Stimulated activated CD8-positive, alpha-beta memory T cell treated with anti-CD3 and anti-CD28 coated beads, Interleukin-2, amount 100 ng/mL, for 48 hours (primary cell): ENCODE measurements at regions not wholly inside any gene's neighbourhood (a gene's known extent, or its start where the extent isn't known, plus 50 kb on each side); places are given as distances from the start of the nearest gene placed in this dataset.

Source experiments
- DNase-seq, 2 donors: peaks; one replicate each; pipeline ENCODE4 v3.0.0-alpha.2; 2020; ENCODE audit warnings: low read depth in 2 of 2

DNA sequence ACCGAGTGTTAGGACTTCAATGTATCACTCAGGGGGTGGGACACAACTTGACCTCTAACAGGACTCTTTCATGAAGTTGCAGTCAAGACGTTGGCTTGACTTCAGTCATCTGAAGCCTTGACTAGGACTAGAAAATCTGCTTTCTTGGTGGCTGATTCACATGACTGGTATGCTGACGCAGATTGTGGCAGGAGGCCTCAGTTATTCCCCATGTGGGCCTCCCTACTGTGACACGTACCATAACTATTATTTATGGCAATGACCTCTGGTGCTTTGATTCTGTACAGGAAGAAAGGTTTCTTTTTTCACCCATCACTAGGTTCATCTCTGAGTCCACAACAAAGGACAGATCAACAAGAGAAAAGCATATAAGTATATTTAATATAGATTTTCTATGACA is 270.4 kb downstream of the NEDD1 start:
- no peak for DNase-seq

DNA sequence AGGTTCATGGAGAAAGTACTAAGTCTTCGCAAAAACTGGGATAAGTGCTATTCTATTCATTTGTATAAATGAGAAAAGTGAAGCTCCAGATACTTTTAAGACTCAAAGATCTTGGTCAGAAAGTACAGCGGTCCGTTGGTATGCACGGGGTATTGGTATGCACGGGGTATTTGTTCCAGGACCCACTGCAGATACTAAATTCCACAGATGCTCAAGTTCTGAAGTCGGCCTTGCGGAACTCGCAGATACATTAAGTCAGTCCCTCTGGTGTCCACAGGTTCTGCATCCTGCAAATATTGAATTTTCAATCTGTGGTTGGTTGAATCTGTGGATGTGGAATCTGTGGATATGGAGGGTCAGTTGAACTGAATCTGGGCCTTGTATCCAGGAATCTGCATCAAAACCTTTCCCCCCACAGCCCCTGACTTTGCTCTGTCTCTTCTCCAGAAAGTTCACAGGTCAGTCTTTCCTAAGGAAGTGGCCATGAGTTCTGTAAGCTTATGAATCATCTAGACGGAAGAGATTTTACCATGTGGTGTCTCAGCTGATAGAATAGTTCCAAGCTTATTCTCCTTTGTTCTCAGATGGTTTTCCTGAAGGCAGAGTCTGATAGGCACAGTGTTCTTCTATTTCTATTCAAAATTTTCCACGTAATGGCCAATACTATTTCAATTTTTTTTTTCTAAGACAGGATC is 274.7 kb downstream of the NEDD1 start:
- DNase-seq, result no peak

GRCh38 chr12:97182769-97183168 is 275.7 kb downstream of the NEDD1 start:
- no peak for DNase-seq

- no peak for DNase-seq
Observed at GRCh38 chr12:97184127-97184773, 277.2 kb downstream of the NEDD1 start.

- DNase-seq, result no peak
Observed at GRCh38 chr12:97185567-97185966, 277.0 kb upstream of the RMST start.

DNA sequence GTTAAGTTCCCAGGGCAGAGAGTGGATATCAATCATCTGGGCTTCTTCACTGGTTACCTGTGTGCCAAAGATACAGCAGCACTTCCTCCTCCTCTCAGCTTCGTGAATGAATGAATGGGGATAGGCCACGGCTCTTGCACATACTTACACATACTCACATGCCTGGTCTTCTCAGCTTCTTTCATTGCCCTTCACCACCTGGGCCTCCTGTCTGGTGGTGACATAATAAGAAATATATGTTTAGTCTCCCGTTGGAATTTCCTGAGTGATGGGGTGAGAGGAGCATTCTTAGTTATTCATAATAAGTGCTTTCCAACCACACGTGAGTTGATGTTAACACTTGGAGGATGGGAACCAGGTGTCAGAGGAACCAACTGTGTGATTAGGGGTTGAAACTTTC is 268.1 kb upstream of the RMST start:
- no peak for DNase-seq

- DNase-seq, result no peak
Observed at GRCh38 chr12:97200181-97200580, 262.4 kb upstream of the RMST start.

DNA sequence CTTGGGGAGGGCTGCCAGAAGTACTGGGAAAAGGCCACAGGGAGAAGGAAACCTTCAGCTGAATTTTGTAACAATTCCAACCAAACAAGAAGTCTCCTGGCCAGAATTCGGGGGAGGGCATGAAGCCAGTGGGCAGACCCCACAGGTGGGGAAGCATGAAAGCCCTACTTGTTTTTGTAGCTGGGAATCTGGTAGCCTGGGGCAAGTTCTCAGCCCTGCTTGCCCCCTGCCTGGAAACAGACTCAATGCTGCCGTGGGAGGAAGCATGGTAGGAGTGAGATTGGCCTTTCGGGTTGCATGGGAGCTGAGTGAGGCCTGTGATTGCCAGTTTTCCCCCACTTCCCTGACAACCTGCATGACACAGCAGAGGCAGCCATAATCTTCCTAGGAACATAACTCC is 259.2 kb upstream of the RMST start:
- DNase-seq, result no peak

DNA sequence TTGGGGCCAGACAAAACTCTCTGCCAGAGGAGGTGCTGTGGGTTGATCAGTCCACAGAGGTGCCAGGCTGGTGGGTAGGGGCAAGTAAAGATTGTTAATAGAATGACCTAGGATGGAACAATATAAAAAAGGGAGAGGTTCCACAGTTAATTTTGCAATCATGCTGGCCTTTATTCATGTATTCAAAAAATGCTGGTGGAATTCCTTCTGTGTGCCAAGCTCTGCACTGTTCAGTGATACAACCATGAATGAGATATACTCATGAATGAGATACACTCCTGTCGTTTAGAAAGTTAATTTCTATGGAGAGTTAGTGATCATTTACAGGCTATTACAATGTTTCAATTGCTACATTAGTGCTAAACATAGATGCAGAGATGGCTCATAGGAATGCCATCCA is 252.6 kb upstream of the RMST start:
- DNase-seq, result no peak

GRCh38 chr12:97211416-97211930 is 251.1 kb upstream of the RMST start:
- DNase-seq, result no peak

DNA sequence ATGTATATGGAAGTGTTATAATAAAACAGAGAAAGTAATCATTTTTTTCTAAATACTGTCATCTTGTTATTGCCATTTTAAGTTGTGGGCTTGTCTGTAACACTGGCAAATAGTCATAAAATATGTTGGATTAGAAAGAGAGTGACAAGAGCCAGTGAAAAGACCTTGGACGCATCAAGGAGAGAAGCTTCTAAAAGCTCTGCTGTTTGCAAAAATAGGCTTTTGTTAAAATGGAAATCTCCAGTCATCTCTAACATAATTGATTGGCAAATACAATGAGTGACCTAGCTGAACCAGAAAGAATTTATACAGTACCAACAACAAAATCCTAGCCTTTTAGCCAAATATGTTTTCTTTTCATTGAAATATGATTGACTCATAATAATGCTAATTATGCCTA is 245.8 kb upstream of the RMST start:
- no peak for DNase-seq

- no peak for DNase-seq
Observed at GRCh38 chr12:97222391-97222790, 240.2 kb upstream of the RMST start.

GRCh38 chr12:97223419-97223818 is 239.2 kb upstream of the RMST start:
- no peak for DNase-seq

DNA sequence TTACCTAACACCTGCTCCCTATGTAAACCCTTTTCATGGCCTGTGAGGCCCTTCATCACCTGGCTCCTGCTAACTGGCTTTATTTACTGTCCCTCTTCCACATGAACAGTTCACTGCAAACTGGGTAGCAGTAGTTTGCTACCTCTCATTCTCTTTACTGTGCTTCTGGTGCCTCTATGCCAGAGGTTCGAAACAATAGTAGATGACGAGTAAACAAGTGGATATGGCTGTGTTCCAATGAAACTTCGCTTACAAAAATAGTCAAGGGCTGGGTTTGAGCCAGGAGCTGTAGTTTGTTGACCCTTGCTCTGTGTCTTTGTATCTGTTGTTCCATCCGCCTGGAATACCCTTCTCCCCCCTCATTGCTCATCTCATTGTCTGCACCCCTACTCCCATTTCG is 233.6 kb upstream of the RMST start:
- no peak for DNase-seq

DNA sequence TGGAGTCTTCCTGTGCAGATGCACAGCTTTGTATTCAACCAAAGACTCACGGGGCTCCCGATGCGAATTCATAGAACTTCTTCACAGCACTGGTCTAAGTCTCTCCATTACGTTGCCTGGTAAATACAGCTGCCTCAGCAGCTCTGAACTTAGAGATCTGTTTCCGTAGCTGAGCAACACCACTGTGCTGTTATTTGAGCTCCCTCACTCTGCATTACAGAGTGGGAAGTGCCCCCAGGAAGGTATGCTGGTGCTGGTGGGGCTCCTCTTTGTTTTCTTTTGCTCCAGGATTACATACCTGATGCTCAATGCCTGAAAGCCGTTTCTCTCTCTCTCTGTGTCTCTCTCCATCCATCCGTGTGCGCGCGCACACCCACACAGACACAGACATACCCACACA is 227.5 kb upstream of the RMST start:
- no peak for DNase-seq

DNA sequence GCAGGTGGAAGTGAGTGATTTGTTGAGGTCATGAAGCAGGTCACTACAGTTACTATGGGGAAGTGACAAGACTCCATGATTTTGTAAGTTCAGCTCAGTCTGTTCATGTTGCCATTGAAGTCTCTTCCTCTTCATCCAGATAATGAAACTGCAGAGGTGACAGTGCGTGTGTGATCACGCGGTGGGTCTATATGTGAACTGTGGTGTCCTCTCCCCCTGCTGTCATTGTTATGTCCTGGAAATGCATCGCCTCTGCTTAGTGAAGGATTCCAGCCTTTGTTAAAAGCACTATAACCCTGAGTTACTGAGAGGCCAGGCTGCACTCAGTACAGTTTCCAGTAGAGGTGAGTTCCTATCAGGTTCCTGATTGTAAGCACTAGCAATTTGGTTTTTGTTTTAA is 216.2 kb upstream of the RMST start:
- DNase-seq, result no peak

DNA sequence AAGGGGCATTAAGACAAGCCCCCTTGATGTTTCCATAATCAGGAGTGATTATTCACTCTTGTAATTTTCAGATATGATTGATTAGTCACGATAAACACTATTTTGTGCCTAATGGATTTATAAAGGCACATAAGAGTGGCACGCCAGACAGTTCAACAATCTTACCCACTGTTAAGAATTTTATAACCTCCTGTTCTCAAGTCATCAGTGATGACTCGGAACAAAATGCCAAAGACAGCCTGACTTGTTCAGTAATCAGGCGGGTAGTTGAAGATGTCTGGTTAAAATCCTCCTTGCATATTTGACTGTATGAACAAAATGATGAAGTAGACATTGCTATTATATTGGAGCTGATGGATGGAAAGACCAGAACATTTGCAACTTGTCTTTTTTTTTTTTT is 212.1 kb upstream of the RMST start:
- DNase-seq, result no peak

GRCh38 chr12:97257726-97258125 is 204.9 kb upstream of the RMST start:
- DNase-seq, result no peak

DNA sequence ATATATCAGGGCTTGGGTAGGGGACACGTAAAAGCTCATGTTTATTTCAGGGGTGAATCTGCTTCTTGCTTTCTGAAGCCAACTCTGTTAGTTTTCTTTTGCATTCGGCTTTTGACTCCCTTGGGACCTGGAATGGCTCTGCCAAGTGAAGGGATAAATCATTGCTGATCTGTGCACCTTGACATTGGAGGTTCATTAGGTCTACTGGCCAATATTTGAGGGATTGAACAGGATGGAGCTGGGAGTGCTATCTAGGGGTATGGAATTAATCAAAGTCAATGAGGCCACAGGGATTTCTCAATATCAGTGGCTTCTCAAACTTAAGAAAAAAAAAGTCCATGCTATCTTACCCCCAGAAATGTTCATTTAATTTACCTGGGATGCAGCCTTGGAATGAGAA is 203.5 kb upstream of the RMST start:
- DNase-seq, result no peak

DNA sequence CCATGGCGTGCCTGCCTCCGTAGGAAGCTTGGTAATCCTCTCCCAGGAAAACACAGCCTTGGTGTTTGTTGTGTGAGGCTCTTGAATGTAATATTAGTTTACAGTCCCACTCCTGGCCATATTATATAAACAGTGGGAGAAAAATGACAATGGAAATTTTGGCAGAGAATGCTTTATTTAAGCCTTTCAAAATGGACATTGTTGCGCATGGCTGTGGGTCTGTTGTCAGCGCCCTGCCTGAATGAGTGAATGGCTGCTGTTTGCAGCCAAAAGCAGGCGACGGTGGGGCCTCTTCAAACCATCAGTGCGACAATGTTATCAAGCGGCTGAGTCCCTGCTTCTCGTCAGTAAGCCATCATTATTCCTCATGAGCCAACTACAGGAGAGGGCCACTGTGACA is 201.8 kb upstream of the RMST start:
- no peak for DNase-seq

GRCh38 chr12:97267166-97267565 is 195.4 kb upstream of the RMST start:
- no peak for DNase-seq

GRCh38 chr12:97267594-97268202 is 194.9 kb upstream of the RMST start:
- DNase-seq, result no peak

DNA sequence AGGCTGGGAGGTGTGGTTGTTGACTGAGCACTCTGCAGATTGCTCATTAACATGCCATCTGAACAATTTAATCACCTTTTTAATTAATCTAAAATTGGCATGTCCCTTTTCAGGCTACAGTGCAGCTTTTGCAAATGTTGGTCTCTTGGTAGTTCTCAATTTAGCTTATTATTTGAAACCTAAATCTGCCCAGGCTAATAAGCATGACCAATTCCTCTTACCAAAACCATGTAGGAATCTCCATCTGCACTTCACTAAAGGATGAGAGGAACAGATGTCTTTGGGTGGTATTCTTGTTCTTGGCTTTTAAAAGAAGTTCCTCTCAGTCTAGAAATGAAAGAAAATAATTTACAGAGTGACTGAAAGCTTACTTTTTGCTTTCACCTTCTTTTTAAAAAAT is 190.1 kb upstream of the RMST start:
- no peak for DNase-seq
